Keratinocyte (primary cell): ENCODE measurements at regions not wholly inside any gene's neighbourhood (a gene's known extent, or its start where the extent isn't known, plus 50 kb on each side); places are given as distances from the start of the nearest gene placed in this dataset.

Experiments used
- DNase-seq: peaks from one replicate; pipeline ENCODE4 v3.0.0-alpha.2; 2011; ENCODE audit warnings: low read depth, missing footprints, low spot score
- FAIRE-seq: peaks from 2 replicates; lab custom pipeline; 2011; peaks lifted over from hg19 to GRCh38; lab: Jason Lieb, UNC
- H2AFZ ChIP-seq: 2 replicates; pipeline ENCODE4 v1.6.0; 2012; ENCODE audit warnings: low read length, control low read depth, inconsistent platforms; ENCODE audit not compliant: control insufficient read depth
- H3K27ac ChIP-seq: 2 replicates; pipeline ENCODE4 v1.5.1; 2011; ENCODE audit warnings: low read length; ENCODE audit not compliant: control insufficient read depth, insufficient read depth
- H3K27me3 ChIP-seq: 3 replicates; pipeline ENCODE4 v1.6.0; 2011; ENCODE audit warnings: low read length; ENCODE audit not compliant: control insufficient read depth, insufficient read depth; ENCODE audit errors: extremely low read depth
- H3K36me3 ChIP-seq, 2 experiments: 2 replicates in 1 of 2; 3 replicates in 1 of 2; pipeline ENCODE4 v1.5.1; 2011; ENCODE audit warnings: low read length in 2 of 2, mild to moderate bottlenecking in 1 of 2; ENCODE audit not compliant: control insufficient read depth in 2 of 2, insufficient read depth in 2 of 2; ENCODE audit errors: extremely low read depth in 1 of 2
- H3K4me1 ChIP-seq: 3 replicates; pipeline ENCODE4 v1.5.1; 2011; ENCODE audit warnings: low read length; ENCODE audit not compliant: control insufficient read depth, insufficient read depth; ENCODE audit errors: extremely low read depth
- H3K4me2 ChIP-seq: 3 replicates; pipeline ENCODE4 v1.6.0; 2011; ENCODE audit warnings: low read depth, low read length; ENCODE audit not compliant: control insufficient read depth, insufficient read depth; ENCODE audit errors: extremely low read depth
- H3K4me3 ChIP-seq, 3 experiments: fragments of 200-600 bp in 1 of 3; sonication (generic) in 1 of 3; 2 replicates in 2 of 3; 3 replicates in 1 of 3; pipeline ENCODE4 v1.5.1; 2011 to 2016; ENCODE audit warnings: low read length in 3 of 3, mild to moderate bottlenecking in 3 of 3, control low read depth in 2 of 3, inconsistent platforms in 1 of 3, low read depth in 1 of 3, mixed read lengths in 1 of 3, mixed run types in 1 of 3, moderate library complexity in 1 of 3; ENCODE audit not compliant: control insufficient read depth in 2 of 3, insufficient read depth in 2 of 3; ENCODE audit errors: extremely low read depth in 1 of 3
- H3K79me2 ChIP-seq: 2 replicates; pipeline ENCODE4 v1.6.0; 2012; ENCODE audit warnings: low read length; ENCODE audit not compliant: control insufficient read depth, insufficient read depth
- H3K9ac ChIP-seq: 3 replicates; pipeline ENCODE4 v1.6.0; 2011; ENCODE audit warnings: low read length; ENCODE audit not compliant: control insufficient read depth, insufficient read depth; ENCODE audit errors: extremely low read depth
- H3K9me1 ChIP-seq: 3 replicates; pipeline ENCODE4 v1.6.0; 2011; ENCODE audit warnings: low read length; ENCODE audit not compliant: control insufficient read depth, insufficient read depth; ENCODE audit errors: extremely low read depth
- H3K9me3 ChIP-seq: 2 replicates; pipeline ENCODE4 v1.5.1; 2012; ENCODE audit warnings: low read depth, low read length; ENCODE audit not compliant: control insufficient read depth
- H4K20me1 ChIP-seq: 3 replicates; pipeline ENCODE4 v1.6.0; 2011; ENCODE audit warnings: low read length; ENCODE audit not compliant: control insufficient read depth, insufficient read depth; ENCODE audit errors: extremely low read depth
- EZH2 ChIP-seq: IDR thresholded peaks from one replicate; pipeline ENCODE4 v1.6.1; 2012; ENCODE audit warnings: inconsistent platforms, mild to moderate bottlenecking, low read length, moderate library complexity
- dilution Hi-C: fragments of 300-500 bp; cut with MboI; formaldehyde crosslinking; loops from one replicate; pipeline ENCODE4 v1.7.0; 2020; ENCODE audit warnings: low sequenced_read_pairs; ENCODE audit not compliant: extremely low pct_ligation_motif_present
- TF ChIP-seq, protein P1 (sequence below), 3 experiments: IDR thresholded peaks in 1 of 3; conservative IDR thresholded peaks in 1 of 3; optimal IDR thresholded peaks in 1 of 3; 2 replicates in 2 of 3; 3 replicates in 1 of 3; pipeline versions ENCODE3 to v1.5.1; 2011; ENCODE audit warnings: low read length in 3 of 3, mild to moderate bottlenecking in 3 of 3, moderate library complexity in 2 of 3, control low read depth in 1 of 3, inconsistent platforms in 1 of 3; ENCODE audit not compliant: insufficient read depth in 2 of 3; ENCODE audit errors: extremely low read depth in 1 of 3

DNA sequence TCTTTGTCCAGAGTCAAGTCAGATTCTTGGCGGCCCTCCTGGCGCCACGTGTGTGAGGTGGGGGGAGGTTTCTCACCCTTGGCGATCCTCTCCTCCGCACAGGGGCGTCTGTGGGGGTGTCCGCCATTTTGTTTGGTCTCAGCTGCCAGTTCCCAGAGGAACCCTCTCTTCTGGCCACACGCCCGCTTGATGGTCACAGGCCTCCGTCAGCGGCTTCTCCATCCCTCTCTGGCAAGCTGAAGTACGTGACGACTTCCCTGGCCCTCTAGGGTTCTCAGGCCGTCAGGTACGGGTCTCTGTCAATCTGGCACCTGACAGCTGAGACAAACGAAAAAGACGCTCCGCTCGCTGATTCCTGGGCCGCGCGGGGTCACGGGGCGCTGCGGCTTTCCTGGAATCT lies 272.6 kb downstream of the TRIML1 start:
- Histone ChIP-seq H3K36me3 (no peaks in the 10 kb centered on the region), H3K79me2 (no peaks in the 10 kb centered on the region), H3K4me3 (no peak overlapping the region), H3K9ac (no peak overlapping the region), H4K20me1 (no peaks in the 10 kb centered on the region), H2AFZ (no peak overlapping the region), H3K4me2 (no peak overlapping the region), H3K9me3 (no peaks in the 10 kb centered on the region), H3K4me1 (no peaks in the 10 kb centered on the region), H3K9me1 (no peaks in the 10 kb centered on the region), H3K27me3 (no peaks in the 10 kb centered on the region), H3K27ac (no peak overlapping the region)
- TF ChIP-seq, protein P1, sequence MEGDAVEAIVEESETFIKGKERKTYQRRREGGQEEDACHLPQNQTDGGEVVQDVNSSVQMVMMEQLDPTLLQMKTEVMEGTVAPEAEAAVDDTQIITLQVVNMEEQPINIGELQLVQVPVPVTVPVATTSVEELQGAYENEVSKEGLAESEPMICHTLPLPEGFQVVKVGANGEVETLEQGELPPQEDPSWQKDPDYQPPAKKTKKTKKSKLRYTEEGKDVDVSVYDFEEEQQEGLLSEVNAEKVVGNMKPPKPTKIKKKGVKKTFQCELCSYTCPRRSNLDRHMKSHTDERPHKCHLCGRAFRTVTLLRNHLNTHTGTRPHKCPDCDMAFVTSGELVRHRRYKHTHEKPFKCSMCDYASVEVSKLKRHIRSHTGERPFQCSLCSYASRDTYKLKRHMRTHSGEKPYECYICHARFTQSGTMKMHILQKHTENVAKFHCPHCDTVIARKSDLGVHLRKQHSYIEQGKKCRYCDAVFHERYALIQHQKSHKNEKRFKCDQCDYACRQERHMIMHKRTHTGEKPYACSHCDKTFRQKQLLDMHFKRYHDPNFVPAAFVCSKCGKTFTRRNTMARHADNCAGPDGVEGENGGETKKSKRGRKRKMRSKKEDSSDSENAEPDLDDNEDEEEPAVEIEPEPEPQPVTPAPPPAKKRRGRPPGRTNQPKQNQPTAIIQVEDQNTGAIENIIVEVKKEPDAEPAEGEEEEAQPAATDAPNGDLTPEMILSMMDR (optimal IDR thresholded peaks at IDR 0.05 in 1 of 3, IDR thresholded peaks at IDR 0.05 in 1 of 3, conservative IDR thresholded peaks at IDR 0.05 in 1 of 3; ENCODE audit: extremely low read depth in 1 of 3, insufficient read depth in 2 of 3, low read length in 3 of 3) = no peak
- TF ChIP-seq EZH2 = no peak
- no peak for DNase-seq
- FAIRE-seq = no peak
- dilution Hi-C loops = no loop called here

DNA sequence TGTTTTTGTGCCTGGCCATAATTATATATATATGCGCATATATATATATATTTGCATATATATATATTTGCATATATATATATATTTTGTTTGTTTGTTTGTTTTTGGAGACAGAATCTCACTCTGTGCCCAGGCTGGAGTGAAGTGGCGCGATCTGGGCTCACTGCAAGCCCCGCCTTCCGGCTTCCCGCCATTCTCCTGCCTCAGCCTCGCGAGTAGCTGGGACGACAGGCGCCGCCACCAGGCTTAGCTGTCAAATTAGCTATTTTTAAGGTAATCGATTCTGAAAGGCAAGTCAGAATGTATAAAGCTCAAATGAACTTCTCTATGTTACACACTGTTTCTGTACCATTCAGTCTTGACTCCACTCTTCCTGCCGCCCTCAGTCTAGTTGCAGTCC lies 273.3 kb downstream of the TRIML1 start:
- dilution Hi-C loops = no loop called here
- no peak for TF ChIP-seq EZH2
- TF ChIP-seq, protein P1 (optimal IDR thresholded peaks at IDR 0.05 in 1 of 3, IDR thresholded peaks at IDR 0.05 in 1 of 3, conservative IDR thresholded peaks at IDR 0.05 in 1 of 3; ENCODE audit: extremely low read depth in 1 of 3, insufficient read depth in 2 of 3, low read length in 3 of 3) = no peak
- Histone ChIP-seq H3K79me2 (no peaks in the 10 kb centered on the region), H3K27ac (no peak overlapping the region), H3K4me2 (no peak overlapping the region), H3K27me3 (no peaks in the 10 kb centered on the region), H3K9ac (no peak overlapping the region), H3K4me3 (no peak overlapping the region), H3K4me1 (no peaks in the 10 kb centered on the region), H3K9me1 (no peaks in the 10 kb centered on the region), H3K9me3 (no peaks in the 10 kb centered on the region), H4K20me1 (no peaks in the 10 kb centered on the region), H2AFZ (no peak overlapping the region), H3K36me3 (no peaks in the 10 kb centered on the region)
- DNase-seq (no peak), FAIRE-seq (no peak)
